ENCODE measurements at regions not wholly inside any gene's neighbourhood (a gene's known extent, or its start where the extent isn't known, plus 50 kb on each side); places are given as distances from the start of the nearest gene placed in this dataset.

DNA sequence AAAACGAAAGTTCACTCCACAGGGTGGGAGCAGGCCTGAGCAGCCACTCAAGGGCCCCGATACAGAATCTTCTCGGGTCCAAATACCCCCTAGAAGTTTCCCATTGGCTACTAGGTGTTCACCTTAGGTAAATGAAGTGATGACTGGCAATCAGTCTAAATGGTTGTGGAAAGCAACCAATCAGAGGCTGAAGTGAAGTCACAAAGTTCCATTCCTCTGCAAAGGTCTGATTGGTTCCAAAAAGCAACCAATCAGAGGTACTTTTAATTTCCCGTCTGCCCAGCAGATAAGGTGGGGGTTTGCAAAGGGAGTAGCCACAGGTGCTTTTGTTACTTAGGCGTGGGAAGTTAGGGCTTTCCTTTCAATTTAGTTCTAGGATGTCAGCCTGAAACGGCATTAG is 58.2 kb upstream of the NKAP start:
- intact Hi-C loops (cut with DNase I; ENCODE audit: low total_unique reads), result no loop called here
- no peak overlapping the region for H3K4me3 ChIP-seq (ENCODE audit: low read depth, poor library complexity, severe bottlenecking)
- WGBS, 2 donors, result 47 to 69% methylated on average over 6 of the region's 6 CpGs
- no peak for DNase-seq (ENCODE audit: low spot score in 2 of 2)
- TF ChIP-seq CTCF (IDR thresholded peaks at IDR 0.05) (no peak), POLR2A (IDR thresholded peaks at IDR 0.05) (no peak)

GRCh38 chrX:120000490-120001246 is 57.1 kb upstream of the NKAP start:
- no peak overlapping the region for H3K4me3 ChIP-seq (ENCODE audit: low read depth, poor library complexity, severe bottlenecking)
- TF ChIP-seq POLR2A (IDR thresholded peaks at IDR 0.05), result no peak
- no peak for TF ChIP-seq CTCF (IDR thresholded peaks at IDR 0.05)
- intact Hi-C loops (cut with DNase I; ENCODE audit: low total_unique reads), result no loop called here
- DNase-seq (ENCODE audit: low spot score in 2 of 2), result no peak
- WGBS, 2 donors, result 6 to 27% methylated on average over 16 to 32 of the region's 32 CpGs

DNA sequence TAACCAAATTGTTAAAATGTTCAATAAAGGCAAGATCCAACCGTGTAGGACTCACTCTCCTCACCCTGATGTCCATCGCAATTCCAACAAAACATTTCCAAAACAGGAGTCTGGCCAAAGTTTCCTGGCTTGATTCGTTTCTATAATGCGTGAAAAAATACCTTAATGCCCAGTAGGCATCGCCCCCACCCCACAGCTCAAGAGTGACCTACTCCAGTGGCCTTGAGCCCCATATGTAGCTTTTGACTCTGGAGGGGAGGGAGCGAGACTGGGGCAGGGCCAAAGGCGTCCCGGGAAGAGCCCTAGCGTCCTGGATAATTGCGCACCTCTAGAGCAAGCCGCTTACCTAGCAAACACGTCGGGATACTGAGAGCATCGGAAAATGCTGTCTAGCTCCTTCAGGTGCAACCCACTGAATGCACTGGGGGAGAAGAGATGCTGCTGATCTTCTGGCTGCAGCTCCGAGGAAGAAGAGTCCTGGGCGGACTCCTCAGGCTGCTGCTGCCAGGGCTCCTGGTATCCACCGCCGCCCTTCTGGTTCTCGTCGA is 55.6 kb upstream of the NKAP start:
- WGBS, 2 donors, result 7 to 32% methylated on average over 10 to 20 of the region's 20 CpGs
- DNase-seq (ENCODE audit: low spot score in 2 of 2), result no peak
- no peak overlapping the region for H3K4me3 ChIP-seq (ENCODE audit: low read depth, poor library complexity, severe bottlenecking)
- intact Hi-C loops (cut with DNase I; ENCODE audit: low total_unique reads), result no loop called here
- TF ChIP-seq CTCF (IDR thresholded peaks at IDR 0.05) (no peak), POLR2A (IDR thresholded peaks at IDR 0.05) (no peak)

DNA sequence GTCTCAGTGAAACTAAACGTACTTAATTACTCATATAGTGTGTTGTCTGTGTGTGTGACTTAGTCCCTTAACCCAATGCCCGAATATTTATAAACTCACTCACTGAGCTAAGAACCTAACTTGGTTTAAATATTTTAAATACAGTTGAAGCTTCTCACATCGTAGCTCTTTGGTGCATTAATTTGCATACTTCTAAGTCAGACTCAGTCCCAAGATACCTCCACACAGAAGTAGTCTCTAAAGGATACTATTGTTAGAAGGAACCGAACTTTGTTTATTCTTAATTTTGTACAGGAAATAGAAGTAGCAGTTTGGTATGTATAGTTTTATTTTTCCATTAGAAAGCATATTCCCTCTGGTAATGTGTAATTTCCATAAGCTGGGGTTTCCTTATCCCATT is 54.0 kb upstream of the NKAP start:
- 13 to 45% methylated on average over 4 of the region's 4 CpGs for WGBS, 2 donors
- intact Hi-C loops (cut with DNase I; ENCODE audit: low total_unique reads), result no loop called here
- no peak for TF ChIP-seq CTCF (IDR thresholded peaks at IDR 0.05)
- TF ChIP-seq POLR2A (IDR thresholded peaks at IDR 0.05), result no peak
- no peak for DNase-seq (ENCODE audit: low spot score in 2 of 2)
- no peak overlapping the region for H3K4me3 ChIP-seq (ENCODE audit: low read depth, poor library complexity, severe bottlenecking)

DNA sequence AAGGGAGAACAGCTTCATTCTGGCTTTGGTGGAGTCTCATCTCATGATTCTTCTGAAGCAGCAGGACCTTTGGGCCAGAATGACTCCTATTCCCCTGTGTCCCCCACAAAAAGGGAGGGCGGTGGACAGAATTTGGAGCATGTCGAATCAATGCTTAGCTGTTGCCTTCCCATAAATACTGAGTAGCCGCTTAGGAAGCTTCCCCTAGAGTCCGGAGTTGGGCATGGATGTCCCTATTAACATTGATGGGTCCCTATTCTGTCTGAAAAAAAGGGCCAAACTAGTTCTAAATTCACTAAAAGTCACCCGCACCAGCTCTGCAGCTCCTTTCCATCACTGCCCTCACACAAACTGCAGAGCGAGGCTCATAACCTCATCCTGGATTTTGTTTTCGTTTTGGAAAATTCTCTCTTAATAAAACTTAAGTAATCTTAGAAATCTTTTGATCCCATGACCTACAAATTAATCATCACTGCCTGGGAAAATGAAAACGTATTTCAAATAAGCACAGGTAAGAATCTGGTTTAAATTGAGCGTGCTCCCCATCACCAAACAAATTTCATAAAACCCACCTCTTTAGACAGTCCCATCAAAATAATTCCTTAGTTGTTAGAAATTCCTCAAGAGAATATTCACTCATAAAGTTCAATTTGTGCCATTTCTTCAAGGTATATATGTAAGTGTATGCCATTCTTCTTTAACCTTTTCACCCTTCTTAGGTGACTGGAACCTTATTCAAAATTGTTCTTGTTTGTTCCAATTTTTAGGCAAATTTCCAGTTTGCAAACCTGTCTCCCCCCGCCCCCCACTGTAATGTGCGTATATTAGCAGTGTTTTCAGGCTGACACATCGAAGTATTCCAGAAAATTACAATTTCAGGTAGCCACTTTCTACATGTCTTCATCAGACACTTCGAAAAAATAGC is 53.3 kb upstream of the NKAP start:
- WGBS, 2 donors, result 14 to 40% methylated on average over 13 of the region's 13 CpGs
- TF ChIP-seq POLR2A (IDR thresholded peaks at IDR 0.05) (no peak), CTCF (IDR thresholded peaks at IDR 0.05) (no peak)
- intact Hi-C loops (cut with DNase I; ENCODE audit: low total_unique reads), result no loop called here

More for the DNA sequence above, 53.3 kb upstream of the NKAP start:
- no peak for DNase-seq (ENCODE audit: low spot score in 2 of 2)
- H3K4me3 ChIP-seq (ENCODE audit: low read depth, poor library complexity, severe bottlenecking), result no peak overlapping the region

Measured in lower leg skin (tissue), 4 donors.